NOMO-1 treated with dmso at 0.1 percent for 144 hours (cell line): ENCODE measurements at regions not wholly inside any gene's neighbourhood (a gene's known extent, or its start where the extent isn't known, plus 50 kb on each side); places are given as distances from the start of the nearest gene placed in this dataset.

Source experiments
- DNase-seq: peaks from one replicate; lab custom pipeline; 2025; ENCODE audit not compliant: unreplicated experiment; lab: John Stamatoyannopoulos, UW

DNA sequence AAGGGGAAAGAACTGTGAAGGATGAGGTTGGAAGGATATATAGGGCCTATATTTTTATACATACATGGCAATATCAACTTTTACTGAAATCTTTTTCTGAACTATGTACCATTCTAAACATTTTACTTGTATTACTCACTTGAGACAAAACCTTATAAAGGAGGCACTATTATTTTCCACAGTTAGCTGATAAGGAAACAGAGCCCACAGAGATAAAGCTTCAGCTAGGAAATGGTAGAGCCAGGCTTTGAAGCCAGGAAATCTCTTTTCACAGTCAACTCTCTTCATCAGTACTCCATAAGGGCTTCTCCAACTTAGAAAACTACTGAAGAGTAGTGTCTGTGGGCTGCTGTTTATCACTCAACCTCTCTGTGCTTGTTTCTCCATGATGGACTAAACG is 613.7 kb downstream of the PRELID2 start:
- DNase-seq: no peak

- DNase-seq: no peak
Measured at GRCh38 chr5:145220481-145220880, 614.7 kb downstream of the PRELID2 start.

- DNase-seq: no peak
Measured at GRCh38 chr5:145218982-145219381, 616.2 kb downstream of the PRELID2 start.

GRCh38 chr5:145218019-145218418 is 617.1 kb downstream of the PRELID2 start:
- no peak for DNase-seq

- no peak for DNase-seq
Measured at GRCh38 chr5:145210020-145210419, 625.1 kb downstream of the PRELID2 start.

- no peak for DNase-seq
Measured at GRCh38 chr5:145205546-145205945, 629.6 kb downstream of the PRELID2 start.

GRCh38 chr5:145204743-145205142 is 630.4 kb downstream of the PRELID2 start:
- DNase-seq: no peak

GRCh38 chr5:145203193-145203592 is 631.9 kb downstream of the PRELID2 start:
- DNase-seq: no peak

GRCh38 chr5:145198525-145199260 is 636.4 kb downstream of the PRELID2 start:
- no peak for DNase-seq

GRCh38 chr5:145189746-145190145 is 645.4 kb downstream of the PRELID2 start:
- no peak for DNase-seq

GRCh38 chr5:145180371-145180770 is 654.8 kb downstream of the PRELID2 start:
- no peak for DNase-seq

DNA sequence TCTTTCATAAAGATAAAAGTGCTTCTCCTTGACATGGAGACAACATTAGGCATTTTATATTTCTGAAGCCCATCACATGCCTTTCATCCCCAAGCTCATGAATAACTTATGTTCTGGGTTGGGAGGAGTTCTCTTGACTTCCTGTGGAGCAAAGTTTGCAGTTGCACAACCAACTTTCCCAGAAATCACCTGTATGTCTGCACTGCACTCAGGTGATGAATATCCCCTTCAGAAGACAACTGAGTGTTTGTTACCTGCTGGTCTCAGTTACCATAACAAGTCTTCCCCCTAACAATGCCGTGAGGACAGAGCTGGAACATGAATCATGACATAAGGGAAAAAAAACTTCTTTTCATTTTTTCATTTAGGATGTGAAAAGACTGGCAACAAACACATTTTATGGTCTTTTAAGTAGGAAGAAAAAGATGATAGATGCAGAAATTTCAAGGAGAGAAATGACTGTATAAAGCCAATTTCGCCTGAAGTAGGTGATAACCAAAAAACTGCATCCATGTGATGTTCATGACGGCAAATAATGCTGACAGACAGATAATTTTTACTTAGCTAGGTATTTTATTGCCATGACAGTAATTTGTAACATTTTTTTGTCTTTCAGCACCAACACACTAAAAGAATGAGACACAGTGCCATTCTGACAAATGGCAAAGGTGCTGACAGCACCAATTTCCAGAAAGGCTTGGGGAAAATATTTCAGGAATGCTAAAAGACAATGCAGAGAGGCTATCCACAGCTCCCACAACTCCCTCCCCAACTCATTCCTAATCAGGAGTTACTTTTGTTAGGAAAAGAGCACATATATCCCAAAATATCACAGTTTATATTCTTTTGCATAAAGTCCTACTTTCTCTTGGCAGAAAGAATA is 656.3 kb downstream of the PRELID2 start:
- DNase-seq: no peak

GRCh38 chr5:145176041-145176440 is 659.1 kb downstream of the PRELID2 start:
- DNase-seq: no peak

DNA sequence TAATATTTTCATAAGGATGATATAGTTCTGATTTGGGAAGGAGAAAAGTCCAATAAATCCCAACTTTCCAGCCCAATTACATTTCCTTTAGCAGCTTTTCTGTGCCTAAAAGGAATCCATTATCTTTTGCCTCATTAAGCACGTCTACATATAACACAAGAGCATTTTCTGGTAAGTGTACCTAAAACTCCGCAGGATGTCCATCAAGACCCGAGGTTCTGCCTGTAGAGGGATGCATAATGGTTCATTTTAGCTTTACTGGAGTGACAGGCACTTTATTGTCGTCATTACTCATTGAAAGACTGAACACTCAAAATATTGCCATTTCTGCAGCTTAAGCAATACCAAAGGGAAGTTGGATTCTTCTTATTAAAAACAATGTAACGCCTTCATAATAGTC is 669.0 kb downstream of the PRELID2 start:
- no peak for DNase-seq

DNA sequence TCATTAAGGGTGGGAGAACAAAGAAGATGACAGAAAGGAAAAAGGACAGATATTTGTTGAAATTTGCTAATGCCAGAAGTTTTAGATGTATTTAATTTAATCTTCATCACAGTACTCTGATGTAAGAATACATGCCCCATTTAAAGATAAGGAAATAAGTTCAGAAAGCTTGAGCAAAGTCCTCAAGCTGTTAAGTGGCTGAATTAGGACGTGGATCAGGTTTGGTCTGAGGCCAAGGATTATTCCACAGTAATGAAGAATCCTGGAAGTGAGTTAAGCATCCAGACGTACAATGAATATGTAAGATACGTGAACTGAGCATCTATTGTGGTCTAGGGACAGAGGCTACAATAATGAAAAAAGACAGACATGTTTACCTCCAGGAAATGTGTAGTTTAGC is 671.3 kb downstream of the PRELID2 start:
- DNase-seq: no peak

- no peak for DNase-seq
Measured at GRCh38 chr5:145162626-145163025, 672.5 kb downstream of the PRELID2 start.

DNA sequence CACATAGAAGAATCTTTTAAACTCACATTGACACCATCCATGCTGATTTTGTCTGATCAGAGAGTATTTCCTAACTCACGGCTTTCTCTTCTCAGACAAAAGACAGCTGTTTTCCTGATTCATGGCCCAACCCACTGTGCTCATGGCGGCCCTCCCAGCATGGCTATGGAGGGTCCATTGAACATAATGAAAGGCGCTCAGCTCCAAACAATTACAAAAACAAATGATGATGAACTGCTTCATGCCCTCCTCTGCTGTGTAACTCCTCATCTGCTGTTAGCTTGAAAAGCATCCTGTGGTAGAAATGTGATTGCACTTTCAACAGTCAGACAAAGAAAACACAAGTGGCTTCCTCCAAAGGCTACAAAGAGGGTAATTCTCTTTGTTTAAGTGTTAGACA is 673.8 kb downstream of the PRELID2 start:
- DNase-seq: no peak

- no peak for DNase-seq
Measured at GRCh38 chr5:145160679-145161078, 674.5 kb downstream of the PRELID2 start.

DNA sequence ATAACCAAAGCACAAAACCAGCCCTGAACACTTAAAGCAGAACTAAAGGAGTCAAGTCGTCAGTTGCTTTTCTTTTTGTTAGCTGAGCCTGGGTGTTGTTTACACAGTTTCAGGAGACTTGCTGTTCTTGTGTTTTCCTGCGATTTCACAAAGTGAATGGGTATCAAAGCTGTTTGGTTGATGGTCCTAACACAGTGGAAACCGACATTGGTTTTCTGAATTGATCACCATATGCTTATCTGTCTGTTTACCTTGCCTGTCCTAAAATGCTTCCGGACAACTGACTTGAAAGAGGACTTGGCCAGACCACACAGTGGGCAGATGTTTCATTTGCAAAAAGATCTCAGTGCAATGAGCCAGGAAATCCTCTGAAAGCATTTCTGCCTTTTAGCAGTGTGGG is 676.4 kb downstream of the PRELID2 start:
- DNase-seq: no peak

DNA sequence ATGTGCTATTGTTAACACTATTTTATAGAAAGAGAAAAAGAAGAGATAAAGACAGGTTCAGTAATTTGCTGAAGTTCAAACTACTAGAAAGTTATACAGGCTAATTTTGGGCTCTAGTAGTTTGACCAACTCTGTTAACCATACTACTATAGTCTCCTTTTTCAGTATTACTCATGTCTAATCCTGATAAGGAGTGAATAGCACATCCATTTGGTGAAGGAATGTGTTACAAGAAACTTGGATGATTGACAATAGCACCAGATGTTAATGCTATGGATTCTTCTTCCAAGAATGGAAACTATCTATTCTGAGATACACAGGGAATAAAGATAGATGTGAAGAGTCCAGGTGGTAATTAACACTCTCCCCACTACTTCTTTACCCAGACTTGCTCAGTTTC is 677.3 kb downstream of the PRELID2 start:
- no peak for DNase-seq

GRCh38 chr5:145141534-145141933 is 693.6 kb downstream of the PRELID2 start:
- DNase-seq: no peak

GRCh38 chr5:145130996-145131395 is 704.1 kb downstream of the PRELID2 start:
- no peak for DNase-seq
